GM12891 (cell line): ENCODE measurements at regions not wholly inside any gene's neighbourhood (a gene's known extent, or its start where the extent isn't known, plus 50 kb on each side); places are given as distances from the start of the nearest gene placed in this dataset.

ENCODE experiments used
- DNase-seq: peaks from one replicate; pipeline ENCODE4 v3.0.0; 2011; ENCODE audit warnings: low spot score; ENCODE audit not compliant: insufficient read length
- FAIRE-seq: peaks from 2 replicates; lab custom pipeline; 2011; peaks lifted over from hg19 to GRCh38; lab: Jason Lieb, UNC
- PAX5 ChIP-seq: IDR thresholded peaks from 2 replicates; pipeline ENCODE4 v1.6.1; 2011; ENCODE audit warnings: low read length, moderate library complexity, mild to moderate bottlenecking; ENCODE audit not compliant: insufficient read depth, severe bottlenecking
- POLR2A ChIP-seq: IDR thresholded peaks from 2 replicates; pipeline ENCODE4 v1.6.1; 2011; ENCODE audit warnings: low read depth, low read length, control low read depth
- POLR2AphosphoS5 ChIP-seq: IDR thresholded peaks from 2 replicates; pipeline ENCODE4 v1.6.1; 2011; ENCODE audit warnings: low read depth, low read length, control low read depth
- POU2F2 ChIP-seq: IDR thresholded peaks from 2 replicates; pipeline ENCODE4 v1.6.1; 2011; ENCODE audit warnings: low read depth, mild to moderate bottlenecking, control low read depth, low read length, moderate library complexity
- SPI1 ChIP-seq: IDR thresholded peaks from 2 replicates; pipeline ENCODE4 v1.6.1; 2011; ENCODE audit warnings: low read depth, low read length, control low read depth
- TAF1 ChIP-seq: IDR thresholded peaks from 2 replicates; pipeline ENCODE4 v1.6.1; 2011; ENCODE audit warnings: low read depth, low read length, control low read depth

DNA sequence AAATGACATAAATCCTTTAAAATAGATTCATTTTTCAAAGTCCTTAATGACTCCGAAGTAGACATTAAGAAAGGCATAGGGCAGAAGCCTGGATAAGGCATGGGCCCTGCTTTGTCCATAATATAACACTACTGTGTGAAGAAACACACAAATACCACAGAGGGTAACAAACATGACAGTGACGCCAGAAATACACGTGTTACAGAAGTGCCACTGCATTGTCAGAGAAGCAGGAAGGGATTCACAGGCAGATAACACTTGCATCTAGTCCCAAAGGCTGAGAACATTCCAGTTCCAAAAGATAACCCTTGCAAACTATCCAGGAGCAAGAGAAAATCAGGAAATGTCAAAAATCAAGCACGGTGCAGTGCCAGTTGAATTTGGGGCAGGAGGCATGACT lies 633.2 kb downstream of the LIG4 start:
- TF ChIP-seq TAF1: no peak
- no peak for TF ChIP-seq SPI1
- TF ChIP-seq POLR2AphosphoS5: no peak
- no peak for TF ChIP-seq POU2F2
- no peak for TF ChIP-seq PAX5
- TF ChIP-seq POLR2A: no peak
- no peak for FAIRE-seq
- DNase-seq: no peak

DNA sequence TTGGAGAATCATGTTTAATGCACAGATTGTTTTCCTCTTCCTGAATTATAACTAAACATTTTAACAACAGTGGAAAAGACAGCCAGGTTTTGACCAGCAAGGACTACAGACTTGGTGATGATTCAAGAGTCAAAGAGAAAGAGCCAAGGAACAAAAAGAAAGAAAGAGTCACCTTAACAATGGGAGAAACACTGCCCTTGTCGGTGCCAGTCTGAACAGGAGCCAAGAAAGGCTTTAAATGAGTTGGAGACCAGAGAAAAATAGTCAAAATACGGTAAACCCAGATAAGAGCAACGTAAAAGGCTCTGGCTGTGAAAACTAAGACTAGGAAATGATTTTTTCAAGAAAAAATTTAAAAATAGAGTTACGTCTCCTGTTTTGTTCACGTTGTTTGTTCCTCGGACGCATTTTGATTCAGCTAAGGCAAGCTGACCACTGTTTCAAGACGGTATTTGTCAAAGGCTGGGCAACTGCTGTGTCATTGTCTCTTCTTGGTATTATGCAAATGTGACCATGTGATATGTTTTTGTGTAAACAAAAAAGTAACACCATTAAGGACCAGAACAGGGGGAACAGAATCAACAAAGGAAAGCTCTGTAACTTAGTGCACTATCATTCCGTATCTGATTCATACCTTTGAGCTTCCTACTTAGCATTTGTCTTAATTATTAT lies 634.5 kb downstream of the LIG4 start:
- TF ChIP-seq PAX5 (no peak), POU2F2 (no peak), POLR2A (no peak), TAF1 (no peak), SPI1 (no peak), POLR2AphosphoS5 (no peak)
- no peak for DNase-seq
- no peak for FAIRE-seq

DNA sequence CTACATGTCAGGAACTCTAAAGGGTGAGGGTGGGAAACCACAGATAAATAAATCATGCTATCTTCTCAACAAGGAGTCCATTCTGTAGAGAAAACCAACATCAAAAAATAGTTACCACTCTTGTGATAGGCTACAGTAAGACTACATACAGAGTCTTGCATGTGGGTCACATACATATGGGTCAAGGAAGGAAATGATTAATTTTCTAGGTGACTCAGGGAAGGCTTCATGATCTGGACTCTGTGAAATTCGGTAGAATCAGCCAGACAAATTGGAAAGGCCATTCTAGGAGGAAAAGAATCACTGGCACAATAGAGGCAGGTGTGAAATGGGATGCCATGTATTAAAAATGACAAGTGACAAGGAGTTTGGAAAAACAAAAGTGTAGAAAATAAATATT lies 638.9 kb downstream of the LIG4 start:
- FAIRE-seq (no peak), DNase-seq (no peak)
- TF ChIP-seq TAF1 (no peak), POU2F2 (no peak), POLR2AphosphoS5 (no peak), SPI1 (no peak), POLR2A (no peak), PAX5 (no peak)

GRCh38 chr13:107574517-107575210 lies 640.7 kb downstream of the LIG4 start:
- DNase-seq (no peak), FAIRE-seq (no peak)
- TF ChIP-seq TAF1 (no peak), PAX5 (no peak), POLR2AphosphoS5 (no peak), SPI1 (no peak), POU2F2 (no peak), POLR2A (no peak)

DNA sequence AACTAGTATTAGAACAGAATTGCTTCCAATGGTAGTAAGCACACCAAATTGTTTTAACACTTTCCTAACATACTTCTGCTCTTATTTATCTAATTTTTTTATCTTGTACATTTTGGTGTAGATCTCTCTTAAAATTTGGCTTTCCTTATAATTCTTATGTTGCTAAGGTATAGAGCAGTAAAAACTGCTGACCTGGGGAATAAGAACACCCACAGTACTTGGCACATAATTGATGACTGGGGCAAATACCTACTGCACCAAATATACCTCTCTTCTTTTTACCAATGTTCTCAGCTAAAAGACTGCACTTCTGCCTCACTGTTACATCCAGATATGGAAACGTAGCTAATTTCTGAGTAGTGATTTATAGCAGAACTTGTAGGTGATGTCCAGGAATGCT lies 642.2 kb downstream of the LIG4 start:
- no peak for DNase-seq
- TF ChIP-seq POLR2AphosphoS5: no peak
- TF ChIP-seq POU2F2: no peak
- no peak for TF ChIP-seq SPI1
- TF ChIP-seq PAX5: no peak
- no peak for TF ChIP-seq POLR2A
- TF ChIP-seq TAF1: no peak
- FAIRE-seq: no peak

DNA sequence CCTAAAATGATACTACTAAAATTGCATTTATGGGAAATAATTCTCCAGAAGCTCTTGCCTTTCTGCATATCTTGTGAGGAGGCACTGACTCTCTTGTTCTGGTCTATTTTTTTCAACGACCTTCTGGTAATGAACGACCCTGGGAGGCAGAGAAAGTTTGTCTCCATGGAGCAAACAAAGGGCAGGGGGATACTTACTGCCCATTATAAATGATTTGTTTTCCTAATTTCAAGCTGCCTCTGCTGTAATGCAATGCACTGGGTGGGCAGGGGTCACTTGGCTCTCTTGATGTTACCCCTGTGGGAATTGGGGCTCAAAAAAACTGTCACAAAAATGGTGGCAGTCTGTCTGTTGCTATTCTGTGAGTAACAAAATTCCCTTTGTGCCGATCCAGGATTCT lies 643.2 kb downstream of the LIG4 start:
- TF ChIP-seq POU2F2: no peak
- no peak for TF ChIP-seq POLR2A

GRCh38 chr13:107568181-107568580 lies 647.2 kb downstream of the LIG4 start:
- TF ChIP-seq POU2F2: no peak
- no peak for TF ChIP-seq PAX5
- TF ChIP-seq POLR2A: no peak
- no peak for TF ChIP-seq TAF1
- TF ChIP-seq SPI1: no peak
- no peak for TF ChIP-seq POLR2AphosphoS5
- no peak for DNase-seq
- no peak for FAIRE-seq

More for the DNA sequence above, 643.2 kb downstream of the LIG4 start:
- FAIRE-seq (no peak), DNase-seq (no peak)

DNA sequence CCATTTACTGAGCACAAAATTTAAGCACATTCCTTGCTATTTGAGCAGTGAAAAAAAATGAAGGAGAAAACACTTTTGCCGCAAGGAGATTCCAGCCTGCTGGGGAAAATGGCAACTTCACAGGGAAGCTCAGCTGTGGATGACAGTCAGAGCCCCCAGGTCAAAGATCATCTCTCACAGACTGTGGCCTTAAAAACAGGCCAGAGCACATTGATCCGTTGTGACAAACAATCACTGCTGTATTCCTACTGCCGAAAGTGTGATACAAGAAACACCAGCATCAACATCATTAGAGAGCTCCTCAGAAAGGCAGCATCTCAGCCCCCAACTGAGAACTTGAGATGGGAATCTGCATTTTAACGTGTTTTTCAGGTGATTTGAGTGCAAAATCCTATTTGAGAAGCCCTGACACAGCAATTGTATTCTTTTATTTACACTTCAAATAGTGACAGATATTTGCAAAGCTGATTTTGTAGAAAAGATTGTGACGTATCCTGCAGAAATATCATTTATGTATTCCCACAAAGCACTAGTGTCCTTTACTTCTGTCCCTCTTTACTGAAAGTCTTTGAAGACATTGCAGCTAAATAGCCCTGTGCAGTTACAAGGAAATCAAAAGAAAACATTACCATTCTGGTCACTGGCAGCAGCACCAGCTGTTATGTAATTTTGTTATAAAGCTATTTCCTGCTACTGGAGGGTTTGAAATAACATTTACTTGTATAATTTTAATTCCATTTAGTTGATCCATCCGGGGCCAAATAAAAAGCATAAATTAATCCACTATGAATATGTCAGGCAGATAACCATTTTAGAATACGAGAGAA lies 652.0 kb downstream of the LIG4 start:
- FAIRE-seq: no peak
- no peak for DNase-seq
- TF ChIP-seq TAF1 (no peak), POU2F2 (no peak), SPI1 (no peak), POLR2A (no peak), POLR2AphosphoS5 (no peak), PAX5 (no peak)

DNA sequence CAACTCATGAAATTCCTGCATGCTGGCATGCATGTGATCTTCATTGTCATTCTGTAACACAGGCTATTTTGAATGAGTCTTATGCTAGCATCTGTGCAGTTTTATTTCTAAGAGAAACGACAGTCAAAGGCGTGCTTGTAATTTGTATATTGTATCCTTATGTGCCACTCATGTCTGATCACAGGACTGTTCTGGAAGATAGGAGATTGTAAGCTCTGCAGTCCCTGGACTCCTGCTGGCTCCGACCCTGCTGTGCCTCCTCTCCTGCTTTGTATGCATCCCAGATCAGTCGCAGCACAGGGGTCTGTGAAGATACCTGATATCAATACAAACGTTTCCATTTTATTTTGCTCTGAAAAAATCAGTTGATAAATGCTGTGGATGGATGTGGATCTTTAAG lies 653.1 kb downstream of the LIG4 start:
- no peak for FAIRE-seq
- DNase-seq: no peak
- TF ChIP-seq PAX5: no peak
- no peak for TF ChIP-seq SPI1
- TF ChIP-seq POLR2AphosphoS5: no peak
- TF ChIP-seq POU2F2: no peak
- no peak for TF ChIP-seq POLR2A
